ENCODE measurements at regions not wholly inside any gene's neighbourhood (a gene's known extent, or its start where the extent isn't known, plus 50 kb on each side); places are given as distances from the start of the nearest gene placed in this dataset.

DNA sequence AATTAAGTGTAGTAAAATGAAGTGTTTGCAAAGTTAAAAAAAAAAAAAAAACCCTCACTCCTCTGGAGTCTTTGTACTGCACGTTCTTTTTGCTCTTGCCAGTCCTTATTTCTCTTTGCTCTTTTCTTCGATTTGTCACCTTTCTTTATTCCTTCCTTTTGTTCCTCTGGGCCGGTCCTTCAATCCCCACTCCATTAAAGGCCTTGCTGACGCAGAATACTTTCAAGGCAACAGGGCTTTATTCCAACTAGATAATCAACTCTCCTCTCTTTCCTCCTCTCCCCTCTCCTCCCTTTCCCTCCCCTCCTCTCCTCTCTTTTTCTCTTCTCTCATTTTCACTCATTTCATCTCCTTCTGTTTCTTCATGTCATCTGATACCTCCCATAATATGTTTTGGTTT lies 138.2 kb upstream of the NTM start:
- DNase-seq (ENCODE audit: low spot score): no peak

- DNase-seq (ENCODE audit: low spot score): no peak
These were observed 136.2 kb upstream of the NTM start for GRCh38 chr11:131234221-131234620.

DNA sequence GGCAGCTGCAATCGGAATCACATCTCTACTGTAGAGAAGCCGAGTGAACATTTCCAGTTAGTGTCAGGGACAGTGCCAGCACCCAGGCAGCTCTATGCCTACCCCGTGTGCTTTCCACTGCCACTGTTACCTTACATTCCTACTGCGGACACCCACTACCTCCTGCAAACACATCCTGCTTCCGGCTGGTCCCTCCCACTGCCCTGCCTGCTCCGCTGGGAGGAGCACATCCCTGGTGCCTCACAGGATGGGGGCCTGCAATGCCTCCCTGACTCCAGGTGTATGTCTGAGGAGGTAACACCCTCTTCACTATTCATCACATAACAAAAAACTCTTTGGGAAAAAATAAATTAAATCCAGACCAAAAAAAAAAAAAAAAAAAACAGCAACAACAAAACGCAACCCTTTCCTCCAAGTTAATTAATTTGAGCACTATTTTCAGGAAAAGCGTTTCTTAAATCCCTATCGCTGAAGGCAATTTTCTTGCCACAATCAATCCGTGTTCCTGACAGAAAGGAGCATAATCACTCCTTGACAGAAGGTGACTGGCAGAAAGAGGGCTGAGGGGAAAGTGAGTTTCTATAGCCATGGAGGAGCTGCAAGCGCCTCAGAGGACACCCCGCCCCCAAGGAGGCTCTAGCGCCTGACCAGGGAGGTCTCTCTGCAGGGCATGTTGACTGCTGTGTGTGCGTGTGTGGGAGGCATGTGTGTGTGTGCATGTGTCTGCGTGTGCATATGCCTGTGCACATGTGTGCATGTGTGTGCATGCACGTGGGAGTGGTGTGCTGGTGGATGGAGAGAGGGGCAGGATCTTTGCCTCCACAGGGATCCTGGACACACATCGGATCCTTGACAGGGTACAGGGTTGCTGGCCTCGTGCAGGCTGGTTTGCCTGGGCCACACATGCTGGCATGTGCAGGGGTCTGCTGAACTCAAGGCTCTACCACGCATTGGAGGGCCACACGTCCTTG lies 134.8 kb upstream of the NTM start:
- DNase-seq (ENCODE audit: low spot score): no peak

DNA sequence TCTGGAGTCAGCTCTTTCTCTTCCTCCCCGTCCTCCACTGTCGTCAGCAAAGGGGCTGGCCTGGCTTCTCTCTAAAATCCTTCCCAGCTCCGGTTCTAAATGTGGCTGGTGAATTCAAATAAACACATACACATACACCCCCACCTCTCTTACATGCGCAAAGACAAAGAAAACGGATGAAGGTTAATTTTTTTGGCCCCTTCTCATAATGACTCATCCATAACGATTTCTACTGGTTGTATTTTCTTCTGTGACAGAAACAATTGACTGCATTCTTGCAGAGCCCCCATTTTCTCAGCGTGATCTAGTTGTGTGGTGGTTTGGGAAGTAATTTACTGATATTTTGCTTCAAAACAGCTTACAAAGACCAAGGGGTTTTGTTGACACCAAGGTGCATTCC lies 130.0 kb upstream of the NTM start:
- DNase-seq (ENCODE audit: low spot score): no peak

- no peak for DNase-seq (ENCODE audit: low spot score)
These were observed 127.9 kb upstream of the NTM start for GRCh38 chr11:131242476-131243000.

DNA sequence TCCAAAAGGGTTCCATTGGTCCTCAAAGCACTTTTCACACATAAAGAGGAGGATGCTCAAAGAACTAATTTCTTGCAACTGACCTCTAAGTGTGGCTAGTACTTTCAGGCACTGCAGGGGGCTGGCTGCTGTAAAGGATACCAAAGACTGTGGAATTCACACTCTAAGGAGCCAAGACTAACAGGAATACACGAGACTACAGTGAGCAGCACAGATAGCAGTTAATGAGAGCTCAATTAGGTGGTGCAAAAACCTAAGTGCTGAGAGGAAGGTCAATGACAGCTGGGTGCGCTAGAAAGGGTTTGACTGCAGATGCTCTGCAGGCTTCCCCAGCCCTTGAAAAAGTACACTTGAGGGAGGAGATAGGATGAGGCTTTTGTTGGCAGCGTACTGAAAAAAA lies 124.3 kb upstream of the NTM start:
- no peak for DNase-seq (ENCODE audit: low spot score)

DNA sequence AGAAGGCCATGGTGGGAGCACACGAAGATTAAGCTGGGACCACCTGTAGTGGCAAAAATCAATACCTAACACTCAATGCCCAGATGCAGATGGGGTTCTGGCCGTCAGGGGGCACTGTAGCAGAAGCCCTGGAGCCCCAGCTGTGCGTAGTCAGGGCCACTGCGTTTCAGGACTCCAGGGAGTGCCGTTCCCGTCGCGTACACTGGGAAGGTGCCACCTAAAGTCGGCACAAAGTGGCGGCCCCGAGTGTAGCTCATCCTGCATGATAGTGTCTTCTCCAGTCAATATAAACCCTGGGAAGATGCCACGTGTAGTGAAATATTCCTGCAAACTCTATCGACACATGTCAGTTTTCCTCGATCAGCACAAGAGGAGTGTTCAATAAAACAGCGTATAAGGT lies 123.8 kb upstream of the NTM start:
- DNase-seq (ENCODE audit: low spot score): no peak

- no peak for DNase-seq (ENCODE audit: low spot score)
These were observed 121.8 kb upstream of the NTM start for GRCh38 chr11:131248588-131248987.

DNA sequence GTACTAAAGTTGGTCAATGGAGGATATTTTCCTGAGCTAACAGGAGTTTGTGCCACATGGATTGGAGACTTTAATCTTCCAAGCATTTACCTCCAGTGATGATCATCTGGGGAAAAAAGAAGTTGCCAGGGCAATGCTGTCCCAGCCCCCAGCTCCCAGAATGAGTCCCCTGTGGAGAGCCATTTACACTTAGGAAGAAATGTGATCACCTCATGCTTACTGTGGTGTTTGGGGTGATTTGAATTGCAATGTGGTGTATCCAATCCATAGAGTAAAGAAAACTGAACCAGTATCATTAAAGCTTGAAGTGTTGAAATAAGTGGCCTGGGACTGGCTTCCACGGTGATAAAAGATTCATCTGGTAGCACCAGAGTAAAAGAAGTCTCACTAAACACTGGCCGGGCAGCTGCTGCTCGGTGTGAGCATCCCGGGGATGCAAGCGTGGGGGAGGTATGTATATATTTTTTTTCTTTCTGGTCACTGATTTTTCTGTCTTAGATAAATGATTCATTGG lies 117.2 kb upstream of the NTM start:
- no peak for DNase-seq (ENCODE audit: low spot score)

- no peak for DNase-seq (ENCODE audit: low spot score)
These were observed 116.7 kb upstream of the NTM start for GRCh38 chr11:131253656-131254151.

DNA sequence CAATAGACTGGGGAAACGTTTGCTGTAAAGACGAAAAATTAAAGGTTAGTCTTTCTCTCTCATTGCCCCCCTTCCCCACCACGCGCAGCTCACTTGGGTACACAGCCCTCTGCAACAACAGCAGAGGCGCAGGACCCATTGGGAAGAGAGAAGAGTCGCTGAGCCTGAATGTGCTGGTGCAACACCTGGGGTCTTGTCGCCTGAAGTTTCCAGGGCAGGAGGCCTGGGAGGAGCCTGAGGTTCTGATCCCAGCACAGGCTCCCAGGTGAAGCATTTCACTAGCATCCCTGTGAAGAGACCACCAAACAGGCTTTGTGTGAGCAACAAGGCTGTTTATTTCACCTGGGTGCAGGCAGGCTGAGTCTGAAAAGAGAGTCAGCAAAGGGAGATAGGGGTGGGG lies 116.2 kb upstream of the NTM start:
- DNase-seq (ENCODE audit: low spot score): no peak

DNA sequence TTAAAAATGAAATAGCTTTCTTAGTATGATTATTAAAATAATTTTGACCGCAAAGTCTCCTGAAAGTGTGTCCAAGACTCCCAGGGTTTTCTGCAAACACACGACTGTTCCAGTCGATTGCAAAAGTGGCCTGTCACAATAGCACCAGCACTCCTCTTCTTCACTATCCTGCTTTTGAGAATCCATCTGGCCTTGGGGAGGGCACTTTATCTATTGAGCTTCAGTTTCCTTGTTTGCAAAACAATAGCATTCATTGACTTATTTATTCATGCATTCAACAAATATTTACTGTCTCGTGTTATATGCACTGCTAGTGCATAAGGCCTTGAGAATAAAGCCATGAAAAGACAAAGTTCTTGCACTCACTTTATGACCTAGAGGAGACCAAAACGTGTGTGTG lies 96.2 kb upstream of the NTM start:
- no peak for DNase-seq (ENCODE audit: low spot score)

GRCh38 chr11:131275580-131275979 lies 94.8 kb upstream of the NTM start:
- no peak for DNase-seq (ENCODE audit: low spot score)

GRCh38 chr11:131278472-131278871 lies 91.9 kb upstream of the NTM start:
- no peak for DNase-seq (ENCODE audit: low spot score)

DNA sequence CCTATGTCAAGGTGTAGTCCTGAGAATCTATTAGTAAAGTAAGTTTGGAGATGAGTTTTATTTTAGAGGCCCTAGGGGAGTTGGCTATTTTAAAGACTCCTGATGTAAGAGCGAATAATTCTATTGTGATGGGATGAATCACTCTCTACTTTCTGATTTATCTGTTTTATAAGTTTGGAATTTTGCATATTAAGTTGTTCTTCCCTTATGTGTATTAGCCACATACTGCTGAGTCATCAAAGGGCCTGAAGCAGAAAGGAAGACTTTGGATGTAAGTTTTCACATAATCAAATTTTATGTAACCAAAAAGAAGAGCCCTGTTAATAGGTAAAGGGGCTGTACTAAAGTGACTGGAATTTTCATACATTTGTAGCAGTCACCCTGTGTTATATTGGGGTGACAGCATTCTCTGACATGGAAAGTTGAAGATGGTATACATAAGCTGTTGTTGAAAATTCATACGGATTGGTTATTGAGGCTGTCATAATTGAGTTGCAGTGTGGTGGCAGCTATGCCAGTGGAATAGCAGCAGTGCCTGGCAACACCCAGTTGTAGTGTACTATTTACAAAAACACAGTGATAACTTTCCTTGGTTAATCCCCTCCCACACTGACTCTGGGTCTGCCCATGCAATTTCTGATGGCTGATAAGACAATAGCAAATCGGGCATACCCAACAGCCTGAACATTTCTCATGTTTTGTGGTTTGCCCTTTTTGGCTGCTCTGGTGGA lies 90.6 kb upstream of the NTM start:
- no peak for DNase-seq (ENCODE audit: low spot score)

DNA sequence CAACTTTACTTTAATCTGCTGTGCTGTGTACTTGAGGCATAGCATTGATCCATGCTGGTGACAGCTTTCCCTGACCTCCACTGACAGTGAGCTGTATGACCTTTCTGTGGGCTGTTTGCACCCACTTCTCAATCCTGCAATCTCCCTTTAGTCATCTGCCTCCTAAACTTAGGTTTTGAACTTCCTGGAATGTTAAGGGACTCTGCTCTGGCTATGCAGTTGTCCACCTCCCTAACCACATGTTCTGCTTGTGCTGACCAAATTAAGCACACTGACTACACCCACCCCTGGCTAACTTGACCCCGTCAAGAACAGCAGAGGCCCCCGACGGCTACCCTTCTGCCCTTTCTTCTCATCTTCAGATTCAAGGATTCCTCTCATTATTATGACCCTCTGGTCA lies 89.1 kb upstream of the NTM start:
- DNase-seq (ENCODE audit: low spot score): no peak

- DNase-seq (ENCODE audit: low spot score): no peak
These were observed 86.4 kb upstream of the NTM start for GRCh38 chr11:131284041-131284440.

- no peak for DNase-seq (ENCODE audit: low spot score)
These were observed 81.8 kb upstream of the NTM start for GRCh38 chr11:131288521-131289091.

DNA sequence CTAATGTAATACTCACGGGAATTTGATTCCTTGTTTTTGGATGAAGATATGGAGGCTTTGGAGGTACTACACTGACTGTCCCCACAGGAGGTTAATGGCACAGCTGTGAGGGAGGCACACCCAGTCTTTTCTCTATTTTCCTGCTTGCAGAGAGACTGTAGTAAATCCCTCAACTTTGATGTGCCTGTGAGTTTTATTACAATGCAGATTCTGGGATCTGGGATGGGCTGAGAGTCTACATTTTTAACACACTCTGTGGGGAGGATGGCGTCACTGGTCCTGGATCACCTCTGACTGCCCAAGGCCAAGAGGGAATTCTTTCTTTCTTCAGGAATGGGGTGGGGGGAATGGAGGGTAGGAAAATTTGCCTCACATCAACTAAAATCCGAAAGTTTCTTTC lies 80.2 kb upstream of the NTM start:
- no peak for DNase-seq (ENCODE audit: low spot score)

GRCh38 chr11:131295986-131296385 lies 74.4 kb upstream of the NTM start:
- no peak for DNase-seq (ENCODE audit: low spot score)

DNA sequence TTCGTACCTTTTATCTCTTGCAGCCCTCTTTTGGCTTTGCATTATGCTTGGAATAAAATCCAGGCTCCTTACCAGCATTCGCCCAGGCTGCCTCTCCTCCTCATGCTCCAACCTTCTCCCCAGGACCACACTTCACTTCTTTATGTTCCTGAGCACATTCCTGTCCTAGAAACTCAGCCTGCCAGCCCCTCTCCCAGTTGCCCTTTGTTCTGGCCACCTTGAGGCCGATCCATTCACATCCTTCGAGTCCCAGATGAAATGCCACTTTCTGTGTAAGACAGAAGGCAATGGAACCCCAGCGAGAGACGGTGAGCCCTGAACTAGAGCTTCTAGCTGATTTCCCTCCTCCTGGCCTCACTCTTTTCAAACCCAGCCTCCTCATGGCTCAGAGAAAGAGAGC lies 73.0 kb upstream of the NTM start:
- no peak for DNase-seq (ENCODE audit: low spot score)

All from A172 (cell line).